ENCODE measurements at regions not wholly inside any gene's neighbourhood (a gene's known extent, or its start where the extent isn't known, plus 50 kb on each side); places are given as distances from the start of the nearest gene placed in this dataset.

- Histone ChIP-seq H3K9ac (ENCODE audit: low read depth in 1 of 2, low read length in 2 of 2) (no peak overlapping the region), H3K4me1 (ENCODE audit: control insufficient read depth in 4 of 4, insufficient read depth in 4 of 4, low read length in 3 of 4) (no peaks in the 10 kb centered on the region), H3K4me3 (ENCODE audit: low read depth in 1 of 3, low read length in 3 of 3) (no peak overlapping the region), H3K27me3 (ENCODE audit: control insufficient read depth in 4 of 4, insufficient read depth in 4 of 4, low read length in 3 of 4) (no peaks in the 10 kb centered on the region), H3K27ac (ENCODE audit: low read depth in 1 of 2, low read length in 2 of 2) (no peak overlapping the region), H3K36me3 (ENCODE audit: control insufficient read depth in 4 of 4, insufficient read depth in 3 of 4, low read depth in 1 of 4, low read length in 3 of 4) (no peaks in the 10 kb centered on the region), H3K9me3 (ENCODE audit: control insufficient read depth in 4 of 4, low read length in 3 of 4) (no peaks in the 10 kb centered on the region)
- no peak for DNase-seq (ENCODE audit: low spot score)
- no peak for TF ChIP-seq YY1 (IDR thresholded peaks at IDR 0.05)
- no peak for TF ChIP-seq SP1 (IDR thresholded peaks at IDR 0.05)
- WGBS = 84% methylated on average over 9 of the region's 9 CpGs
These were observed 99.0 kb upstream of the NECTIN1 start for GRCh38 chr11:119828006-119828405.

GRCh38 chr11:119827113-119827512 is 98.1 kb upstream of the NECTIN1 start:
- Histone ChIP-seq H3K9me3 (ENCODE audit: control insufficient read depth in 4 of 4, low read length in 3 of 4) (no peaks in the 10 kb centered on the region), H3K27ac (ENCODE audit: low read depth in 1 of 2, low read length in 2 of 2) (no peak overlapping the region), H3K36me3 (ENCODE audit: control insufficient read depth in 4 of 4, insufficient read depth in 3 of 4, low read depth in 1 of 4, low read length in 3 of 4) (no peaks in the 10 kb centered on the region), H3K4me1 (ENCODE audit: control insufficient read depth in 4 of 4, insufficient read depth in 4 of 4, low read length in 3 of 4) (no peaks in the 10 kb centered on the region), H3K4me3 (ENCODE audit: low read depth in 1 of 3, low read length in 3 of 3) (no peak overlapping the region), H3K9ac (ENCODE audit: low read depth in 1 of 2, low read length in 2 of 2) (no peak overlapping the region), H3K27me3 (ENCODE audit: control insufficient read depth in 4 of 4, insufficient read depth in 4 of 4, low read length in 3 of 4) (no peaks in the 10 kb centered on the region)
- TF ChIP-seq CTCF (IDR thresholded peaks at IDR 0.05; ENCODE audit: low read depth, low read length, missing input control) (no peak), GABPA (IDR thresholded peaks at IDR 0.05 in 1 of 2, conservative IDR thresholded peaks at IDR 0.05 in 1 of 2) (no peak), TAF1 (conservative IDR thresholded peaks at IDR 0.05) (no peak), FOXA1 (IDR thresholded peaks at IDR 0.05) (no peak), REST (IDR thresholded peaks at IDR 0.05) (no peak), RAD21 (IDR thresholded peaks at IDR 0.05) (no peak), YY1 (IDR thresholded peaks at IDR 0.05) (no peak)
- WGBS = 23% methylated on average over 2 of the region's 2 CpGs
- DNase-seq (ENCODE audit: low spot score) = no peak

- H3K9ac ChIP-seq (ENCODE audit: low read depth in 1 of 2, low read length in 2 of 2) = no peak overlapping the region
- TF ChIP-seq HNF4G (IDR thresholded peaks at IDR 0.05) (no peak), NR2F2 (IDR thresholded peaks at IDR 0.05) (no peak), RXRA (IDR thresholded peaks at IDR 0.05) (no peak), JUND (IDR thresholded peaks at IDR 0.05) (no peak), FOXA2 (IDR thresholded peaks at IDR 0.05) (no peak), TAF1 (conservative IDR thresholded peaks at IDR 0.05) (no peak), ZBTB33 (IDR thresholded peaks at IDR 0.05) (no peak), RAD21 (IDR thresholded peaks at IDR 0.05) (no peak), GABPA (IDR thresholded peaks at IDR 0.05 in 1 of 2, conservative IDR thresholded peaks at IDR 0.05 in 1 of 2) (no peak), SP1 (IDR thresholded peaks at IDR 0.05) (no peak), HNF4A (conservative IDR thresholded peaks at IDR 0.05) (no peak), FOXA1 (IDR thresholded peaks at IDR 0.05) (no peak), CTCF (IDR thresholded peaks at IDR 0.05; ENCODE audit: low read depth, low read length, missing input control) (no peak), MAX (IDR thresholded peaks at IDR 0.05) (no peak), YY1 (IDR thresholded peaks at IDR 0.05) (no peak)
- WGBS = 73% methylated on average over 15 of the region's 15 CpGs
- DNase-seq (ENCODE audit: low spot score) = no peak
- H3K4me3 ChIP-seq (ENCODE audit: low read depth in 1 of 3, low read length in 3 of 3) = no peak overlapping the region
- H3K36me3 ChIP-seq (ENCODE audit: control insufficient read depth in 4 of 4, insufficient read depth in 3 of 4, low read depth in 1 of 4, low read length in 3 of 4) = no peaks in the 10 kb centered on the region
- H3K27ac ChIP-seq (ENCODE audit: low read depth in 1 of 2, low read length in 2 of 2) = no peak overlapping the region
- H3K9me3 ChIP-seq (ENCODE audit: control insufficient read depth in 4 of 4, low read length in 3 of 4) = no peaks in the 10 kb centered on the region
- no peaks in the 10 kb centered on the region for H3K4me1 ChIP-seq (ENCODE audit: control insufficient read depth in 4 of 4, insufficient read depth in 4 of 4, low read length in 3 of 4)
- peaks cover 0 to 2% (median 0%) of the 10 kb centered on the region in 4 donors for H3K27me3 ChIP-seq (ENCODE audit: control insufficient read depth in 4 of 4, insufficient read depth in 4 of 4, low read length in 3 of 4)
These were observed 94.1 kb upstream of the NECTIN1 start for GRCh38 chr11:119823077-119823476.

All from liver (tissue), 8 donors.